ENCODE measurements at regions not wholly inside any gene's neighbourhood (a gene's known extent, or its start where the extent isn't known, plus 50 kb on each side); places are given as distances from the start of the nearest gene placed in this dataset.
"Not testable (repeated sequence)": the region's sequence is repeated elsewhere in the genome, so short reads cannot be mapped to it uniquely, and the experiment has no call there.

- no peak for DNase-seq (ENCODE audit: low read depth in 2 of 3, low spot score in 2 of 3)
These were observed 1103.6 kb upstream of the ACVR2A start for GRCh38 chr2:146741260-146741659.

GRCh38 chr2:146734821-146735190 is 1110.0 kb upstream of the ACVR2A start:
- no peak for DNase-seq (ENCODE audit: low read depth in 2 of 3, low spot score in 2 of 3)

- no peak for DNase-seq (ENCODE audit: low read depth in 2 of 3, low spot score in 2 of 3)
These were observed 1110.6 kb upstream of the ACVR2A start for GRCh38 chr2:146734042-146734820.

GRCh38 chr2:146730882-146731281 is 1113.9 kb upstream of the ACVR2A start:
- no peak for DNase-seq (ENCODE audit: low read depth in 2 of 3, low spot score in 2 of 3)

- no peak for DNase-seq (ENCODE audit: low read depth in 2 of 3, low spot score in 2 of 3)
These were observed 1123.3 kb upstream of the ACVR2A start for GRCh38 chr2:146721486-146721885.

- no peak for DNase-seq (ENCODE audit: low read depth in 2 of 3, low spot score in 2 of 3)
These were observed 1124.7 kb upstream of the ACVR2A start for GRCh38 chr2:146720170-146720569.

- no peak for DNase-seq (ENCODE audit: low read depth in 2 of 3, low spot score in 2 of 3)
These were observed 1128.2 kb upstream of the ACVR2A start for GRCh38 chr2:146716591-146716990.

GRCh38 chr2:146709004-146709403 is 1135.8 kb upstream of the ACVR2A start:
- no peak for DNase-seq (ENCODE audit: low read depth in 2 of 3, low spot score in 2 of 3)

- DNase-seq (ENCODE audit: low read depth in 2 of 3, low spot score in 2 of 3), result no peak
These were observed 1143.6 kb upstream of the ACVR2A start for GRCh38 chr2:146701183-146701582.

- DNase-seq (ENCODE audit: low read depth in 2 of 3, low spot score in 2 of 3), result no peak
These were observed 1147.5 kb upstream of the ACVR2A start for GRCh38 chr2:146697307-146697706.

GRCh38 chr2:146696787-146697186 is 1148.0 kb upstream of the ACVR2A start:
- not testable (repeated sequence) for DNase-seq (ENCODE audit: low read depth in 2 of 3, low spot score in 2 of 3)

GRCh38 chr2:146681991-146682390 is 1162.8 kb upstream of the ACVR2A start:
- no peak for DNase-seq (ENCODE audit: low read depth in 2 of 3, low spot score in 2 of 3)

- DNase-seq (ENCODE audit: low read depth in 2 of 3, low spot score in 2 of 3), result no peak
These were observed 1166.3 kb upstream of the ACVR2A start for GRCh38 chr2:146678516-146678915.

GRCh38 chr2:146677280-146677679 is 1167.5 kb upstream of the ACVR2A start:
- DNase-seq (ENCODE audit: low read depth in 2 of 3, low spot score in 2 of 3), result no peak

GRCh38 chr2:146669735-146670134 is 1175.1 kb upstream of the ACVR2A start:
- DNase-seq (ENCODE audit: low read depth in 2 of 3, low spot score in 2 of 3), result no peak

- no peak for DNase-seq (ENCODE audit: low read depth in 2 of 3, low spot score in 2 of 3)
These were observed 1178.5 kb upstream of the ACVR2A start for GRCh38 chr2:146666340-146666739.

GRCh38 chr2:146665800-146666199 is 1179.0 kb upstream of the ACVR2A start:
- no peak for DNase-seq (ENCODE audit: low read depth in 2 of 3, low spot score in 2 of 3)

GRCh38 chr2:146661473-146662096 is 1183.2 kb upstream of the ACVR2A start:
- no peak for DNase-seq (ENCODE audit: low read depth in 2 of 3, low spot score in 2 of 3)

- no peak for DNase-seq (ENCODE audit: low read depth in 2 of 3, low spot score in 2 of 3)
These were observed 1184.9 kb upstream of the ACVR2A start for GRCh38 chr2:146659976-146660375.

- DNase-seq (ENCODE audit: low read depth in 2 of 3, low spot score in 2 of 3), result no peak
These were observed 1192.5 kb upstream of the ACVR2A start for GRCh38 chr2:146652311-146652710.

- DNase-seq (ENCODE audit: low read depth in 2 of 3, low spot score in 2 of 3), result no peak
These were observed 1193.5 kb upstream of the ACVR2A start for GRCh38 chr2:146651361-146651760.

- DNase-seq (ENCODE audit: low read depth in 2 of 3, low spot score in 2 of 3), result no peak
These were observed 1202.8 kb upstream of the ACVR2A start for GRCh38 chr2:146642066-146642465.

All from activated CD8-positive, alpha-beta memory T cell treated with anti-CD3 and anti-CD28 coated beads for 48 hours (primary cell).